H1 (cell line): ENCODE measurements at regions not wholly inside any gene's neighbourhood (a gene's known extent, or its start where the extent isn't known, plus 50 kb on each side); places are given as distances from the start of the nearest gene placed in this dataset.

Experiments
- CTCF ChIA-PET: fragments of 300-600 bp; sonication (Branson Sonifier 250); formaldehyde crosslinking; loops from one replicate; lab custom pipeline; 2021; ENCODE audit not compliant: partially characterized antibody; lab: Charles Lee
- POLR2A ChIA-PET: fragments of 300-600 bp; sonication (Branson Sonifier 250); formaldehyde crosslinking; loops from one replicate; lab custom pipeline; 2021; ENCODE audit warnings: inconsistent platforms; ENCODE audit not compliant: partially characterized antibody; lab: Charles Lee
- DNase-seq, 2 experiments: peaks; one replicate each; pipeline versions ENCODE4 v3.0.0 to v3.0.0-alpha.2; 2010 to 2022; ENCODE audit warnings: low spot score in 2 of 2, low read depth in 1 of 2, mixed read lengths in 1 of 2
- FAIRE-seq: peaks from 2 replicates; lab custom pipeline; 2011; peaks lifted over from hg19 to GRCh38; lab: Jason Lieb, UNC
- H2AFZ ChIP-seq: 2 replicates; pipeline ENCODE4 v1.8.1; 2012; ENCODE audit warnings: low read length, inconsistent platforms
- H2AK5ac ChIP-seq: 2 replicates; pipeline ENCODE4 v1.6.1; 2013; ENCODE audit warnings: low read depth, low read length
- H2BK120ac ChIP-seq: replicated peaks from 2 replicates; pipeline ENCODE3; 2013; ENCODE audit warnings: low read depth, low read length, inconsistent platforms
- H2BK12ac ChIP-seq: 2 replicates; pipeline ENCODE4 v1.6.1; 2013; ENCODE audit warnings: low read depth, low read length
- H2BK15ac ChIP-seq: 2 replicates; pipeline ENCODE4 v1.6.1; 2013; ENCODE audit warnings: low read length
- H2BK20ac ChIP-seq: 2 replicates; pipeline ENCODE4 v1.6.1; 2013; ENCODE audit warnings: low read length
- H2BK5ac ChIP-seq: 2 replicates; pipeline ENCODE4 v1.6.1; 2013; ENCODE audit warnings: low read depth, low read length
- H3K14ac ChIP-seq: 2 replicates; pipeline ENCODE4 v1.6.1; 2013; ENCODE audit warnings: inconsistent platforms; ENCODE audit not compliant: insufficient read length
- H3K18ac ChIP-seq: 2 replicates; pipeline ENCODE4 v1.6.1; 2013; ENCODE audit warnings: low read length; ENCODE audit errors: extremely low read depth
- H3K23ac ChIP-seq: 2 replicates; pipeline ENCODE4 v1.6.1; 2013; ENCODE audit warnings: inconsistent platforms; ENCODE audit not compliant: insufficient read length
- H3K23me2 ChIP-seq: 2 replicates; pipeline ENCODE4 v1.6.1; 2013; ENCODE audit warnings: low read depth, low read length
- H3K27ac ChIP-seq: 2 replicates; pipeline ENCODE4 v1.6.1; 2011; ENCODE audit warnings: low read depth, low read length, inconsistent platforms
- H3K27me3 ChIP-seq, 4 experiments: replicated peaks in 1 of 4; 1 replicate in 1 of 4; 2 replicates in 3 of 4; pipeline versions ENCODE4 v1.6.1 to v1.8.1; 2011 to 2013; ENCODE audit warnings: low read length in 3 of 4, mild to moderate bottlenecking in 3 of 4, inconsistent platforms in 2 of 4, mixed read lengths in 2 of 4, moderate library complexity in 1 of 4; ENCODE audit not compliant: control insufficient read depth in 3 of 4, insufficient read depth in 3 of 4; ENCODE audit errors: extremely low read depth in 1 of 4
- H3K36me3 ChIP-seq, 4 experiments: 2 replicates each; pipeline versions ENCODE4 v1.6.1 to v1.8.1; 2011 to 2013; ENCODE audit warnings: mild to moderate bottlenecking in 4 of 4, low read length in 3 of 4, moderate library complexity in 2 of 4, control low read depth in 1 of 4, inconsistent platforms in 1 of 4; ENCODE audit not compliant: insufficient read depth in 4 of 4, control insufficient read depth in 2 of 4
- H3K4ac ChIP-seq: replicated peaks from 2 replicates; pipeline ENCODE3; 2013; ENCODE audit warnings: low read length, low read depth, mixed read lengths, inconsistent platforms; ENCODE audit not compliant: insufficient read length
- H3K4me1 ChIP-seq, 4 experiments: replicated peaks in 1 of 4; 1 replicate in 1 of 4; 2 replicates in 3 of 4; pipeline versions ENCODE4 v1.6.1 to v1.8.1; 2011 to 2013; ENCODE audit warnings: low read length in 3 of 4, inconsistent platforms in 2 of 4, mixed read lengths in 1 of 4; ENCODE audit not compliant: insufficient read depth in 4 of 4, control insufficient read depth in 3 of 4
- H3K4me2 ChIP-seq, 2 experiments: 2 replicates each; pipeline versions ENCODE4 v1.6.1 to v1.8.1; 2011 to 2013; ENCODE audit warnings: low read depth in 2 of 2, low read length in 2 of 2, control low read depth in 1 of 2, inconsistent platforms in 1 of 2, mild to moderate bottlenecking in 1 of 2; ENCODE audit not compliant: insufficient read depth in 1 of 2
- H3K4me3 ChIP-seq, 4 experiments: fragments of 200-600, 300-600 bp in 1 of 4; sonication (generic), shearing (Covaris generic), sonication (Bioruptor Twin) in 1 of 4; 2 replicates each; pipeline versions ENCODE4 v1.5.1 to v1.8.1; 2011 to 2016; ENCODE audit warnings: low read length in 4 of 4, low read depth in 3 of 4, control low read depth in 2 of 4, inconsistent platforms in 2 of 4, mild to moderate bottlenecking in 2 of 4, mixed read lengths in 1 of 4, moderate library complexity in 1 of 4; ENCODE audit not compliant: insufficient read depth in 2 of 4; ENCODE audit errors: extremely low read depth in 1 of 4
- H3K56ac ChIP-seq: replicated peaks from 2 replicates; pipeline ENCODE3; 2013; ENCODE audit warnings: low read depth, mild to moderate bottlenecking, mixed read lengths, low read length, inconsistent platforms; ENCODE audit not compliant: insufficient read length
- H3K79me1 ChIP-seq: 2 replicates; pipeline ENCODE4 v1.6.1; 2013; ENCODE audit warnings: low read depth, low read length, control low read depth
- H3K79me2 ChIP-seq, 2 experiments: 2 replicates each; pipeline versions ENCODE4 v1.6.1 to v1.8.1; 2012 to 2013; ENCODE audit warnings: low read length in 2 of 2, mild to moderate bottlenecking in 2 of 2, inconsistent platforms in 1 of 2; ENCODE audit not compliant: insufficient read depth in 2 of 2, control insufficient read depth in 1 of 2
- H3K9ac ChIP-seq, 4 experiments: replicated peaks in 1 of 4; 1 replicate in 1 of 4; 2 replicates in 3 of 4; pipeline versions ENCODE4 v1.6.1 to v1.8.1; 2011 to 2013; ENCODE audit warnings: low read depth in 3 of 4, low read length in 3 of 4, control low read depth in 2 of 4, mild to moderate bottlenecking in 2 of 4, moderate library complexity in 2 of 4, inconsistent platforms in 1 of 4; ENCODE audit errors: extremely low read depth in 1 of 4
- H3K9me3 ChIP-seq, 2 experiments: 2 replicates each; pipeline versions ENCODE4 v1.6.1 to v1.8.1; 2012 to 2013; ENCODE audit warnings: mild to moderate bottlenecking in 2 of 2, moderate library complexity in 2 of 2, control low read depth in 1 of 2, inconsistent platforms in 1 of 2, low read depth in 1 of 2, low read length in 1 of 2, mixed read lengths in 1 of 2; ENCODE audit not compliant: insufficient read depth in 2 of 2
- H4K20me1 ChIP-seq, 2 experiments: replicated peaks in 1 of 2; 2 replicates each; pipeline versions ENCODE3 to v1.8.1; 2011 to 2013; ENCODE audit warnings: inconsistent platforms in 2 of 2, low read length in 2 of 2, mild to moderate bottlenecking in 1 of 2; ENCODE audit not compliant: insufficient read depth in 2 of 2, control insufficient read depth in 1 of 2
- H4K5ac ChIP-seq: 2 replicates; pipeline ENCODE4 v1.6.1; 2013; ENCODE audit warnings: low read length, low read depth, mixed read lengths, inconsistent platforms; ENCODE audit not compliant: insufficient read length
- H4K8ac ChIP-seq: 2 replicates; pipeline ENCODE4 v1.8.0; 2013; ENCODE audit warnings: mild to moderate bottlenecking, moderate library complexity, low read length, inconsistent platforms; ENCODE audit not compliant: insufficient read depth; ENCODE audit errors: extremely low read depth
- H4K91ac ChIP-seq: replicated peaks from 2 replicates; pipeline ENCODE3; 2013; ENCODE audit warnings: low read length, mixed read lengths, inconsistent platforms; ENCODE audit not compliant: insufficient read length
- ASH2L ChIP-seq: fragments of 200-600, 300-600 bp; sonication (generic); IDR thresholded peaks from one replicate; pipeline ENCODE4 v1.7.1; 2017; ENCODE audit warnings: low read length
- BRCA1 ChIP-seq: IDR thresholded peaks from 2 replicates; pipeline ENCODE4 v1.6.1; 2012; ENCODE audit warnings: low read depth, low read length, improper control_type of control experiment
- CBX5 ChIP-seq: fragments of 300-800, 300-1000 bp; sonication (generic); IDR thresholded peaks from 2 replicates; pipeline ENCODE4 v1.7.1; 2016; ENCODE audit warnings: antibody characterized with exemption, low read length, low read depth
- CTBP2 ChIP-seq: IDR thresholded peaks from 2 replicates; pipeline ENCODE4 v1.7.0; 2011; ENCODE audit warnings: borderline replicate concordance, mild to moderate bottlenecking, moderate library complexity, mixed read lengths, low read length; ENCODE audit not compliant: insufficient read depth, insufficient read length
- GTF2F1 ChIP-seq: IDR thresholded peaks from 2 replicates; pipeline ENCODE4 v1.6.1; 2012; ENCODE audit warnings: low read depth, low read length, improper control_type of control experiment, borderline replicate concordance
- HDAC6 ChIP-seq: IDR thresholded peaks from one replicate; pipeline ENCODE4 v1.7.1; 2012; ENCODE audit warnings: low read depth, mild to moderate bottlenecking, inconsistent platforms, low read length, moderate library complexity
- JUN ChIP-seq: IDR thresholded peaks from 2 replicates; pipeline ENCODE4 v1.6.1; 2011; ENCODE audit warnings: low read depth, mild to moderate bottlenecking, improper control_type of control experiment, low read length
- PHF8 ChIP-seq: fragments of 200-600 bp; sonication (generic); conservative IDR thresholded peaks from 2 replicates; pipeline ENCODE4 v1.7.1; 2012; ENCODE audit warnings: low read depth, mild to moderate bottlenecking, inconsistent platforms, low read length, moderate library complexity
- SIN3A ChIP-seq, 2 experiments: IDR thresholded peaks in 1 of 2; conservative IDR thresholded peaks in 1 of 2; 2 replicates each; pipeline ENCODE4 v1.6.1; 2011 to 2012; ENCODE audit warnings: low read length in 2 of 2, improper control_type of control experiment in 1 of 2, low read depth in 1 of 2, mild to moderate bottlenecking in 1 of 2
- SIX5 ChIP-seq: IDR thresholded peaks from 2 replicates; pipeline ENCODE4 v1.6.1; 2011; ENCODE audit warnings: mild to moderate bottlenecking, low read depth, low read length
- SUZ12 ChIP-seq: fragments of 200-600 bp; sonication (generic); IDR thresholded peaks from 2 replicates; pipeline ENCODE4 v1.6.1; 2012; ENCODE audit warnings: mild to moderate bottlenecking, inconsistent platforms, low read length, moderate library complexity, mixed read lengths
- TBP ChIP-seq: IDR thresholded peaks from 2 replicates; pipeline ENCODE4 v1.6.1; 2011; ENCODE audit warnings: low read depth, low read length, improper control_type of control experiment
- WGBS, 2 experiments: shearing (Covaris generic) in 1 of 2; methylation state at CpG; one replicate each; pipeline versions ENCODE4 v1.1.6 to v1.1.7; 2013 to 2015; ENCODE audit warnings: low lambda C conversion rate in 2 of 2, mixed read lengths in 2 of 2, inconsistent platforms in 1 of 2, low coverage in 1 of 2, missing lambda C conversion rate in 1 of 2; ENCODE audit not compliant: insufficient replicate concordance in 2 of 2, insufficient coverage in 1 of 2, insufficient read length in 1 of 2; ENCODE audit errors: extremely low coverage in 1 of 2, missing lambda C conversion rate in 1 of 2; 5-methylcytosine and 5-hydroxymethylcytosine counted together

GRCh38 chr4:53788011-53788410 is 196.7 kb upstream of the LNX1 start:
- TF ChIP-seq TBP: no peak
- no peak for TF ChIP-seq HDAC6
- no peak for TF ChIP-seq CBX5
- TF ChIP-seq SUZ12: no peak
- no peak for TF ChIP-seq SIN3A (conservative IDR thresholded peaks at IDR 0.05 in 1 of 2, IDR thresholded peaks at IDR 0.05 in 1 of 2; ENCODE audit: low read depth in 1 of 2, low read length in 2 of 2)
- no peak for TF ChIP-seq SIX5
- TF ChIP-seq PHF8: no peak
- no peak for TF ChIP-seq CTBP2
- TF ChIP-seq ASH2L: no peak
- no peak for TF ChIP-seq GTF2F1
- no peak for TF ChIP-seq JUN
- no peak for TF ChIP-seq BRCA1
- FAIRE-seq: no peak
- POLR2A ChIA-PET: no interaction called here

More at GRCh38 chr4:53788011-53788410, 196.7 kb upstream of the LNX1 start:
- Histone ChIP-seq H2BK120ac (no peak overlapping the region), H4K91ac (no peak overlapping the region), H2AFZ (no peak overlapping the region), H2BK20ac (no peak overlapping the region), H3K14ac (no peak overlapping the region), H3K27me3 (no peaks in the 10 kb centered on the region), H4K20me1 (no peaks in the 10 kb centered on the region), H3K23ac (no peak overlapping the region), H3K79me2 (no peaks in the 10 kb centered on the region), H3K4me2 (no peak overlapping the region), H3K9ac (no peak overlapping the region), H4K8ac (no peak overlapping the region), H3K36me3 (no peaks in the 10 kb centered on the region), H2AK5ac (no peak overlapping the region), H3K4me3 (no peak overlapping the region), H3K4me1 (no peaks in the 10 kb centered on the region), H2BK15ac (no peak overlapping the region), H4K5ac (no peak overlapping the region), H3K9me3 (no peaks in the 10 kb centered on the region), H3K79me1 (no peaks in the 10 kb centered on the region), H3K27ac (no peak overlapping the region), H3K18ac (no peak overlapping the region), H2BK5ac (no peak overlapping the region), H3K56ac (no peak overlapping the region), H2BK12ac (no peak overlapping the region), H3K23me2 (no peaks in the 10 kb centered on the region; the same call in 1 of the 2 replicates), H3K4ac (no peak overlapping the region)
- CTCF ChIA-PET: interaction anchor here (0.6 to 1.5 kb wide), 2 partner anchors 17 to 446 kb away, joined by 4 read pairs; no protein-coding TSS in a partner anchor
- DNase-seq: no peak
- 88% methylated on average over 3 of the region's 3 CpGs; no CpG with 5 or more reads in 1 of the 2 experiments for WGBS, 2 experiments
